ENCODE measurements at regions not wholly inside any gene's neighbourhood (a gene's known extent, or its start where the extent isn't known, plus 50 kb on each side); places are given as distances from the start of the nearest gene placed in this dataset.

- no peak for DNase-seq
These were observed 413.2 kb downstream of the PLA2G4A start for GRCh38 chr1:187241971-187242370.

- DNase-seq = no peak
These were observed 415.9 kb downstream of the PLA2G4A start for GRCh38 chr1:187244623-187245022.

- no peak for DNase-seq
These were observed 416.5 kb downstream of the PLA2G4A start for GRCh38 chr1:187245201-187245600.

- no peak for DNase-seq
These were observed 420.4 kb downstream of the PLA2G4A start for GRCh38 chr1:187249196-187249595.

- DNase-seq = no peak
These were observed 424.2 kb downstream of the PLA2G4A start for GRCh38 chr1:187252923-187253322.

- no peak for DNase-seq
These were observed 428.7 kb downstream of the PLA2G4A start for GRCh38 chr1:187257476-187257875.

- DNase-seq = no peak
These were observed 432.9 kb downstream of the PLA2G4A start for GRCh38 chr1:187261637-187262036.

GRCh38 chr1:187262731-187263130 is 434.0 kb downstream of the PLA2G4A start:
- no peak for DNase-seq

- no peak for DNase-seq
These were observed 436.4 kb downstream of the PLA2G4A start for GRCh38 chr1:187264995-187265602.

- no peak for DNase-seq
These were observed 437.3 kb downstream of the PLA2G4A start for GRCh38 chr1:187266051-187266450.

- DNase-seq = no peak
These were observed 439.1 kb downstream of the PLA2G4A start for GRCh38 chr1:187267827-187268226.

- DNase-seq = no peak
These were observed 441.5 kb downstream of the PLA2G4A start for GRCh38 chr1:187270256-187270655.

- DNase-seq = no peak
These were observed 446.6 kb downstream of the PLA2G4A start for GRCh38 chr1:187275346-187275745.

- DNase-seq = no peak
These were observed 447.3 kb downstream of the PLA2G4A start for GRCh38 chr1:187275985-187276575.

- no peak for DNase-seq
These were observed 447.9 kb downstream of the PLA2G4A start for GRCh38 chr1:187276677-187277076.

GRCh38 chr1:187280031-187280430 is 451.3 kb downstream of the PLA2G4A start:
- DNase-seq = no peak

- DNase-seq = no peak
These were observed 452.3 kb downstream of the PLA2G4A start for GRCh38 chr1:187281085-187281484.

- no peak for DNase-seq
These were observed 455.2 kb downstream of the PLA2G4A start for GRCh38 chr1:187283984-187284383.

- DNase-seq = no peak
These were observed 465.9 kb downstream of the PLA2G4A start for GRCh38 chr1:187294421-187295201.

- no peak for DNase-seq
These were observed 471.3 kb downstream of the PLA2G4A start for GRCh38 chr1:187300081-187300480.

GRCh38 chr1:187306710-187307415 is 478.1 kb downstream of the PLA2G4A start:
- DNase-seq = no peak

- no peak for DNase-seq
These were observed 481.4 kb downstream of the PLA2G4A start for GRCh38 chr1:187310038-187310631.

- no peak for DNase-seq
These were observed 484.4 kb downstream of the PLA2G4A start for GRCh38 chr1:187313115-187313514.
